OCI-LY7 (cell line): ENCODE measurements at regions not wholly inside any gene's neighbourhood (a gene's known extent, or its start where the extent isn't known, plus 50 kb on each side); places are given as distances from the start of the nearest gene placed in this dataset.

ENCODE experiments used
- EZH2phosphoT487 ChIP-seq: fragments of 200-600 bp; sonication (generic); IDR thresholded peaks from 2 replicates; pipeline ENCODE4 v1.6.1; 2018; ENCODE audit warnings: low read depth, borderline replicate concordance, mild to moderate bottlenecking, mixed run types, antibody characterized with exemption, low read length, moderate library complexity, mixed read lengths
- TF ChIP-seq, protein P1 (sequence below): fragments of 200-600 bp; sonication (generic); conservative IDR thresholded peaks from 2 replicates; pipeline ENCODE4 v1.5.1; 2014; ENCODE audit warnings: mild to moderate bottlenecking, antibody characterized with exemption, low read length, moderate library complexity, mixed read lengths

DNA sequence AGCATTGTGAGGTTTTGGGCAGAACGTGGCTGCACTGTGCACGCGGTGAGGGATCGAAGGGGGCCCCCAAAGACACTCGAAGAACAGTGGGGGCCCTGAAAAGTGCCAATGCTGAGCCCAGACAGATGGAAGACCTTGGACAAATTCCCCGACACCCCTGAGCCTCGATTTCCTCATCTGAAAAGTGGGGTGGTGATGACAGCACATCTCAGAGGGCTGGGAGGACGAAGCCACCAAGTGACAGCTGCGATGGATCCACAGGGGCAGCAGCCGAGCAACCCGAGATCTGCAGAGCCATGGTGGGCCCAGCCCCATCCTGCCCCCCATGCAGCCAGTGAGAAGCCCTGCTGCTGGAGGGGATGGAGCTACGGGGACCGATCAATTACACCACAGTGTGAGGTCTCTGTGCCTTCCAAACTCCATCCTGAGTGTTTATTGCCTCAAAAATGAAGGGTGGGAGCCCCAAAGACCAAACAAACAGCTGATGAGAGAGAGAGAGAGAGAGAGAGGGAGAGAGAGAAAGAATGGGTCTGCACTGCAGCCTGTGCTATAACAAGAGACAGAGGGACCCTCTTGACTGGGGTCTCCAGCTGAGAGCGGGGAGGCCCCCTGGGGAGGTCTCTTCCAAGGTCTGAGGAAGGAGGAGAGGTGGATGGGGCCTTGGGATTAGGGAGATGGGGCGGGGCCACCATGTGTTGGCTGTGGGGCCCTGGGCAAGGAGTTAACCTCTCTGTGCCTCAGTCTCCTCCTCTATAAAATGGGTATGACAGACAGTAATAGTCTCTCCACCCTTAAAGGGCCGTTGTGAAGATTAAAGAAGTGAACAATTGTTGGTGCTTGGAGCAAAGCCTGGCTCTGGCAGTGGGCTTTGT, 134.4 kb upstream of the IER5L start:
- TF ChIP-seq, protein P1, sequence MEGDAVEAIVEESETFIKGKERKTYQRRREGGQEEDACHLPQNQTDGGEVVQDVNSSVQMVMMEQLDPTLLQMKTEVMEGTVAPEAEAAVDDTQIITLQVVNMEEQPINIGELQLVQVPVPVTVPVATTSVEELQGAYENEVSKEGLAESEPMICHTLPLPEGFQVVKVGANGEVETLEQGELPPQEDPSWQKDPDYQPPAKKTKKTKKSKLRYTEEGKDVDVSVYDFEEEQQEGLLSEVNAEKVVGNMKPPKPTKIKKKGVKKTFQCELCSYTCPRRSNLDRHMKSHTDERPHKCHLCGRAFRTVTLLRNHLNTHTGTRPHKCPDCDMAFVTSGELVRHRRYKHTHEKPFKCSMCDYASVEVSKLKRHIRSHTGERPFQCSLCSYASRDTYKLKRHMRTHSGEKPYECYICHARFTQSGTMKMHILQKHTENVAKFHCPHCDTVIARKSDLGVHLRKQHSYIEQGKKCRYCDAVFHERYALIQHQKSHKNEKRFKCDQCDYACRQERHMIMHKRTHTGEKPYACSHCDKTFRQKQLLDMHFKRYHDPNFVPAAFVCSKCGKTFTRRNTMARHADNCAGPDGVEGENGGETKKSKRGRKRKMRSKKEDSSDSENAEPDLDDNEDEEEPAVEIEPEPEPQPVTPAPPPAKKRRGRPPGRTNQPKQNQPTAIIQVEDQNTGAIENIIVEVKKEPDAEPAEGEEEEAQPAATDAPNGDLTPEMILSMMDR: no peak
- no peak for TF ChIP-seq EZH2phosphoT487
